Kasumi-1 (cell line): ENCODE measurements at regions not wholly inside any gene's neighbourhood (a gene's known extent, or its start where the extent isn't known, plus 50 kb on each side); places are given as distances from the start of the nearest gene placed in this dataset.
"Not testable (repeated sequence)": the region's sequence is repeated elsewhere in the genome, so short reads cannot be mapped to it uniquely, and the experiment has no call there.

Experiments used
- DNase-seq, 2 experiments: peaks; one replicate each; lab custom pipeline; 2025; lab: John Stamatoyannopoulos, UW

- no peak for DNase-seq
Measured at GRCh38 chr10:21405981-21406380, 119.5 kb downstream of the SKIDA1 start.

- DNase-seq: no peak
Measured at GRCh38 chr10:21403256-21404015, 122.0 kb downstream of the SKIDA1 start.

- DNase-seq: no peak
Measured at GRCh38 chr10:21402606-21403083, 122.8 kb downstream of the SKIDA1 start.

GRCh38 chr10:21401196-21401595 is 124.3 kb downstream of the SKIDA1 start:
- DNase-seq: no peak

GRCh38 chr10:21399392-21400035 is 126.0 kb downstream of the SKIDA1 start:
- no peak for DNase-seq

- no peak for DNase-seq
Measured at GRCh38 chr10:21398563-21399231, 126.8 kb downstream of the SKIDA1 start.

- no peak for DNase-seq
Measured at GRCh38 chr10:21396889-21397288, 128.6 kb downstream of the SKIDA1 start.

- no peak for DNase-seq
Measured at GRCh38 chr10:21393931-21394330, 131.6 kb downstream of the SKIDA1 start.

- DNase-seq: no peak
Measured at GRCh38 chr10:21388589-21388988, 136.9 kb downstream of the SKIDA1 start.

- no peak for DNase-seq
Measured at GRCh38 chr10:21387868-21388267, 137.6 kb downstream of the SKIDA1 start.

GRCh38 chr10:21385996-21386585 is 139.4 kb downstream of the SKIDA1 start:
- DNase-seq: no peak

GRCh38 chr10:21385536-21385935 is 139.9 kb downstream of the SKIDA1 start:
- no peak for DNase-seq

GRCh38 chr10:21379143-21379542 is 146.3 kb downstream of the SKIDA1 start:
- no peak for DNase-seq

- not testable (repeated sequence) for DNase-seq
Measured at GRCh38 chr10:21375274-21375673, 150.2 kb downstream of the SKIDA1 start.

- DNase-seq: not testable (repeated sequence)
Measured at GRCh38 chr10:21373881-21374280, 151.6 kb downstream of the SKIDA1 start.

GRCh38 chr10:21372651-21373410 is 152.7 kb downstream of the SKIDA1 start:
- DNase-seq: peak; percentile 97 to 98

GRCh38 chr10:21369697-21370096 is 155.8 kb downstream of the SKIDA1 start:
- DNase-seq: peak in 1 of 2 experiments; percentile 20

- no peak for DNase-seq
Measured at GRCh38 chr10:21368728-21369425, 156.6 kb downstream of the SKIDA1 start.

- DNase-seq: peak; percentile 92 to 95
Measured at GRCh38 chr10:21368022-21368582, 157.4 kb downstream of the SKIDA1 start.

- DNase-seq: not testable (repeated sequence)
Measured at GRCh38 chr10:21366108-21366507, 159.4 kb downstream of the SKIDA1 start.
